ENCODE measurements at regions not wholly inside any gene's neighbourhood (a gene's known extent, or its start where the extent isn't known, plus 50 kb on each side); places are given as distances from the start of the nearest gene placed in this dataset.
A peak's percentile ranks its signal among the peaks of the same experiment; 100 is the strongest.

GRCh38 chr2:42108852-42109251 lies 60.3 kb upstream of the EML4 start:
- no peaks in the 10 kb centered on the region for H3K4me1 ChIP-seq (ENCODE audit: insufficient read depth)
- no peaks in the 10 kb centered on the region for H3K36me3 ChIP-seq (ENCODE audit: insufficient read depth)
- DNase-seq (ENCODE audit: extremely low spot score): no peak
- WGBS: 96% methylated on average over 4 of the region's 4 CpGs
- H3K4me3 ChIP-seq (ENCODE audit: low read depth, low read length): no peak overlapping the region
- H3K27ac ChIP-seq (ENCODE audit: low read depth): no peak overlapping the region

DNA sequence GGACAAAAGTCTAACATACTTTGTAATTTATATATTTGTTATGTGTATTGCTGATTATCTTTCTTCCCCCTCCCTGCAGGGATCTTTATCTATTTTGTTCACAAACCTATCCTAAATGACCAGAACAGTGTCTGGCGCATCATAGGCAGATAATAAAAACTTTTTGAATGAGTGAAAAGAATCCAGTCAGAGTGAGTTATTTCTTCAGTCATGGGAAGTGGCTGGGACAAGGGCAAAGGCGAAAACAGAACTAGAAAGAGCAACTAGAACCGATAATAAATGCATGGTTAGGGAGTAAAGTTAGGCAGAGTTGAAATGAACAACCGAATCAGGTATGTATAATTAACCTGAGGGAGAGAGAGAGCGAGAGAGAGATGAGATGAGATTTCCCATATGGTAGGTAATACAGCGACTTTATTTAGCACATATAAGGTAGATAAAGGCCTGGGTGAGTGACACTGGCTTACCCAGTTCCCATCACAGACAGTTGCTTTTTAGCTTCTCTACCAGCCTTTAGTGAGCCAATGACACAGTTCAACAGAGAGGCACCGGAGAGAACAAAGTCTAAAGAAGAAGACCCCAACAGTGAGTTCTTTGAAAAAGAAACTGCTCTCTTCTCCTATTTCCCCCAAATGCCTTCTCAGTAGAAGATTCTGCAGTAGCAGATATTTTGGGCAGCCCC lies 59.1 kb upstream of the EML4 start:
- DNase-seq (ENCODE audit: extremely low spot score): no peak
- H3K27ac ChIP-seq (ENCODE audit: low read depth): no peak overlapping the region
- 81% methylated on average over 7 of the region's 7 CpGs for WGBS

GRCh38 chr2:42110641-42111322 lies 58.4 kb upstream of the EML4 start:
- H3K4me3 ChIP-seq (ENCODE audit: low read depth, low read length): no peak overlapping the region
- no peaks in the 10 kb centered on the region for H3K4me1 ChIP-seq (ENCODE audit: insufficient read depth)
- no peaks in the 10 kb centered on the region for H3K36me3 ChIP-seq (ENCODE audit: insufficient read depth)
- no peak overlapping the region for H3K27ac ChIP-seq (ENCODE audit: low read depth)
- 47% methylated on average over 12 of the region's 12 CpGs for WGBS
- no peak for DNase-seq (ENCODE audit: extremely low spot score)

More for the DNA sequence above, 59.1 kb upstream of the EML4 start:
- Histone ChIP-seq H3K4me3 (ENCODE audit: low read depth, low read length) (no peak overlapping the region), H3K4me1 (ENCODE audit: insufficient read depth) (no peaks in the 10 kb centered on the region), H3K36me3 (ENCODE audit: insufficient read depth) (no peaks in the 10 kb centered on the region)

GRCh38 chr2:42112418-42112817 lies 56.7 kb upstream of the EML4 start:
- WGBS: 94% methylated on average over 3 of the region's 3 CpGs
- Histone ChIP-seq H3K4me3 (ENCODE audit: low read depth, low read length) (no peak overlapping the region), H3K27ac (ENCODE audit: low read depth) (no peak overlapping the region), H3K36me3 (ENCODE audit: insufficient read depth) (no peaks in the 10 kb centered on the region), H3K4me1 (ENCODE audit: insufficient read depth) (no peaks in the 10 kb centered on the region)
- DNase-seq (ENCODE audit: extremely low spot score): no peak

GRCh38 chr2:42113452-42113851 lies 55.7 kb upstream of the EML4 start:
- WGBS: 79% methylated on average over 6 of the region's 6 CpGs
- H3K4me1 ChIP-seq (ENCODE audit: insufficient read depth): no peaks in the 10 kb centered on the region
- no peak overlapping the region for H3K4me3 ChIP-seq (ENCODE audit: low read depth, low read length)
- no peak overlapping the region for H3K27ac ChIP-seq (ENCODE audit: low read depth)
- DNase-seq (ENCODE audit: extremely low spot score): no peak
- no peaks in the 10 kb centered on the region for H3K36me3 ChIP-seq (ENCODE audit: insufficient read depth)

GRCh38 chr2:42114091-42114490 lies 55.1 kb upstream of the EML4 start:
- Histone ChIP-seq H3K27ac (ENCODE audit: low read depth) (no peak overlapping the region), H3K36me3 (ENCODE audit: insufficient read depth) (no peaks in the 10 kb centered on the region), H3K4me3 (ENCODE audit: low read depth, low read length) (no peak overlapping the region), H3K4me1 (ENCODE audit: insufficient read depth) (no peaks in the 10 kb centered on the region)
- WGBS: 92% methylated on average over 5 of the region's 5 CpGs
- DNase-seq (ENCODE audit: extremely low spot score): no peak

- no peak overlapping the region for H3K4me3 ChIP-seq (ENCODE audit: low read depth, low read length)
- H3K36me3 ChIP-seq (ENCODE audit: insufficient read depth): no peaks in the 10 kb centered on the region
- no peak overlapping the region for H3K27ac ChIP-seq (ENCODE audit: low read depth)
- WGBS: 97% methylated on average over 4 of the region's 4 CpGs
- DNase-seq (ENCODE audit: extremely low spot score): no peak
- no peaks in the 10 kb centered on the region for H3K4me1 ChIP-seq (ENCODE audit: insufficient read depth)
Observed at GRCh38 chr2:42115588-42115987, 53.6 kb upstream of the EML4 start.

DNA sequence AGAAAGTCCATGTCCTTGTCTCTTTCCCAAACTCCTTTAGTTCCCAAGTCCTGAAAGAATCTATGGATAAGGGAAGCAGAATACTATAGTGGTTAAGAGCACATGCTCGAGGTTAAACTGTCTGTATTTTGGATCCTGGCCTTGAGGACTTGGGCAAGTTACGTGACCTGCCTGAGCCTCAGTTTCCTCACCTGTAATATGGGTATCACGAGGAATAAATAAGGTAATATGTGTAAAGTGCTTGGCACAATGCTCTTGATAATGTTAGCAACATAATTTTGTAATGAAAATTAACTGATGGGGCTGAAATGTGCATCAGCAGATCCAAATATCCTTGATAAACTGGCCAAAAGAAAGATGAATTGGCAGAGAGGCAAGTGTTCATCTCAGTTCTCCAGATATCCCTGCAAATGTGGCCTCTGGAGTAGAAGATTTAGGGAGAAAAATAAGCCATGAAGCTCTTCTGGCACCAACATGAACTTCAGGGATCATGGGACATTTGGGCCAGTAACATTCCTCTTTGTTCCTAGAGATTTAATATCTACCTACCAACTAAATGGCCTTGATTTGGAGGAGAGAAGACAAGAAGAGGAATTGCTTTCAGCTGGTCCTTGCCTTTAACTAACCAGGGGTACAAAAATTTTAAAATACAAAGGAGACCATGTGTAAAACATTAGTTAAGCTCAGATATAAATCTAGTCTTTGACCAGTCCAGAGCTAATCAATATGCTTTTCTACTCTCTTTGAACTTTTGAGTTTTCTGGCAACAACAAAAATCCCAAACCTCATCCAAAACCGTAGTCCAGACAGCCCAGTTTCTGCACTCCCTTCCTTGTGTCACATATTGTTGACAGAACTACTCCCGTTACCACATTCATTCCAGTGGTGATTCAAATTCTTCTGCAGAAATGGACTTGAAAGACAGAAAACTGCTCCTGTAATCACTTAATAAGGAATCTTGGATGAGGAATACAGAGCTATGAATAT lies 52.7 kb upstream of the EML4 start:
- no peaks in the 10 kb centered on the region for H3K4me1 ChIP-seq (ENCODE audit: insufficient read depth)
- DNase-seq (ENCODE audit: extremely low spot score): no peak
- H3K36me3 ChIP-seq (ENCODE audit: insufficient read depth): no peaks in the 10 kb centered on the region
- no peak overlapping the region for H3K4me3 ChIP-seq (ENCODE audit: low read depth, low read length)
- H3K27ac ChIP-seq (ENCODE audit: low read depth): no peak overlapping the region
- 66% methylated on average over 5 of the region's 5 CpGs for WGBS

DNA sequence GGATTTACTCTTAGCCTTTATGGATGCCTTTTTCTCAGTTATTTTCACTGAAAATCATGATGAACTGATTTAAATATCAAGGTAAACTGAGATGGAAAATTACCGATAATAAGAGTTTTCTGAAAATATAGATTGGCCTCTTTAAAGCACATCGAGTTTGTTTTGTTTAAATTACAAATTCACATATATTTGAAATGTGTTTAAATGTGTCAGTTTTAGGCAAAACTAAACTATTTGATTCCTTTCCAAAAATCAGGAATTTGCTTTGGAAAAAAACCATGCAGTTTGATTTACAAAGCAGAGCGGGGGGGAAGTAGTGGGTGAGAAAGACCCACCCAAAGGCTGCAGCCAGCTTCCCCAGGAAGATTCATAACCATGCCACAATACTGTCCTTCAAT lies 52.0 kb upstream of the EML4 start:
- no peaks in the 10 kb centered on the region for H3K4me1 ChIP-seq (ENCODE audit: insufficient read depth)
- no peak overlapping the region for H3K27ac ChIP-seq (ENCODE audit: low read depth)
- H3K36me3 ChIP-seq (ENCODE audit: insufficient read depth): no peaks in the 10 kb centered on the region
- DNase-seq (ENCODE audit: extremely low spot score): no peak
- no peak overlapping the region for H3K4me3 ChIP-seq (ENCODE audit: low read depth, low read length)
- 63% methylated on average over 3 of the region's 3 CpGs for WGBS

- peak overlapping the region; percentile 2 for H3K27ac ChIP-seq (ENCODE audit: low read depth)
- no peak for DNase-seq (ENCODE audit: extremely low spot score)
Observed at GRCh38 chr2:42117923-42118753, 51.0 kb upstream of the EML4 start.

DNA sequence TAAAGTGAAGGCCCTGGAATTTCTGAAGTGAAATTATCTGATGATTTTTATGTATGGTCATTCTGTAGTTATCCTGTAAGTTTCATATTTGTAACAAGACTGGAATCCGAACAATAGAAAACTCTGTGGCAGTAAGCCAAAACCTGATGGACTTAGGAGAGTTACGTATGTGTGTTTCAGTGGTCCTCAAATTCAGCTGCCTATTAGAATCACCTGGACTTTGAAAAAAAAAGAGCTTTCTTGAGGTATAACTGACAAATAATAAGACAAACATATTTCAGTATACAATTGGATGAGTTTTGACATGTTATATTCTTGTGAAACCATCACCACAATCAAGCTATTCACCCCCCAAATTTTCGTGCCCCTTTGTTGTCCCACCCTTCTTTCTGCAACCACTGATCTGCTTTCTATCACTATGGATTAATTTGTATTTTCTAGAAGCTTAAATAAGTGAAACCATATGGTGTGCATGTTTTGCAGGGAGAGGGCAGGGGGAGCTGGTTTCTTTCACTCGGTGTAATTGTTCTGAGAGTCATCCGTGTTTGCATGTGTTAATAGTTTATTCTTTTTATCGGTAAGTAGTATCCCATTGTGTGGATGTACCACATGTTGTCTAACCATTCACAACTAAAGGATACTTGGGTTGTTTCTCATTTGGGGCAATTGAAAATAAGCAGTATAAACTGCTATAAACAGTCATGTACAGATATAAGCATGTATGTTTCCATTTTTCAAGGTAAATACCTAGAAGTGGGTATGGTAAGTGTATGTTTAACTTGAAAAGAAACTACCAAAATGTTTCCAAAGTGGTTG lies 50.2 kb upstream of the EML4 start:
- 55% methylated on average over 6 of the region's 6 CpGs for WGBS
- no peaks in the 10 kb centered on the region for H3K36me3 ChIP-seq (ENCODE audit: insufficient read depth)
- no peaks in the 10 kb centered on the region for H3K4me1 ChIP-seq (ENCODE audit: insufficient read depth)
- H3K4me3 ChIP-seq (ENCODE audit: low read depth, low read length): no peak overlapping the region
- H3K27ac ChIP-seq (ENCODE audit: low read depth): no peak overlapping the region
- no peak for DNase-seq (ENCODE audit: extremely low spot score)

More at GRCh38 chr2:42117923-42118753, 51.0 kb upstream of the EML4 start:
- no peaks in the 10 kb centered on the region for H3K36me3 ChIP-seq (ENCODE audit: insufficient read depth)
- no peak overlapping the region for H3K4me3 ChIP-seq (ENCODE audit: low read depth, low read length)
- 41% methylated on average over 1 of the region's 1 CpG for WGBS
- no peaks in the 10 kb centered on the region for H3K4me1 ChIP-seq (ENCODE audit: insufficient read depth)

All from urinary bladder (tissue), 3 donors.